ENCODE measurements at regions not wholly inside any gene's neighbourhood (a gene's known extent, or its start where the extent isn't known, plus 50 kb on each side); places are given as distances from the start of the nearest gene placed in this dataset.

DNA sequence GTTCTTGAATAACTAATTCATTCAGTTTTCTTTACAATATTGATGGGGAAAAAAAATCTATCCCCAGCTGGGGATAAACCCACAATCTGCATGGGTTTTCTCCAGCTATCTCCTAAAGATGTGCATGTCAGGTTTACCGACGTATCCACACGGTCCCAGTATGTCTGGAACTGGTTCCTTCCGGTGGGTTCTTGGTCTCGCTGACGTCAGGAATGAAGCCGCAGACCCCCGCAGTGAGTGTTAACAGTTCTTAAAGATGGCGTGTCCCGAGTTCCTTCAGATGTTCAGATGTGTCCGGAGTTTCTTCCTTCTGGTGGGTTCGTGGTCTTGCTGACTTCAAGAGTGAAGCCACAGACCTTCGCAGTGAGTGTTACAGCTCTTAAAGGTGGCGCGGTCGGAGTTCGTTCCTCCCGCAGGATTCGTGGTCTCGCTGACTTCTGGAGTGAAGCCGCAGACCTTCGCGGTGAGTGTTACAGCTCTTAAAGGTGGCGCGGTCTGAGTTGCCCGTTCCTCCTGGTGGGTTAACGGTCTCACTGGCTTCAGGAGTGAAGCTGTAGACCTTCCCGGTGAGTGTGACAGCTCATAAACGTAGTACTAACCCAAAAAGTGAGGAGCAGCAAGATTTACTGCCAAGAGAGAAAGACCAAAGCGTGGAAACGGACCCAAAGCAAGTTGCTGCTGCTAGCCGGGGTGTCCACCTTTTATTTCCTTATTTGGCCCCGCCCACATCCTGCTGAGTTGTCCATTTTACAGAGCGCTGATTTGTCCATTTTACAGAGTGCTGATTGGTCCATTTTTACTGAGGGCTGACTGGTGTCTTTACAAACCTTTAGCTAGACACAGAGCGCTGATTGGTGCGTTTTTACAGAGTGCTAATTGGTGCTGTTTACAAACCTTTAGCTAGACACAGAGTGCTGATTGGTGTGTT is 195.1 kb upstream of the NR2F2 start:
- TF ChIP-seq, protein P1, sequence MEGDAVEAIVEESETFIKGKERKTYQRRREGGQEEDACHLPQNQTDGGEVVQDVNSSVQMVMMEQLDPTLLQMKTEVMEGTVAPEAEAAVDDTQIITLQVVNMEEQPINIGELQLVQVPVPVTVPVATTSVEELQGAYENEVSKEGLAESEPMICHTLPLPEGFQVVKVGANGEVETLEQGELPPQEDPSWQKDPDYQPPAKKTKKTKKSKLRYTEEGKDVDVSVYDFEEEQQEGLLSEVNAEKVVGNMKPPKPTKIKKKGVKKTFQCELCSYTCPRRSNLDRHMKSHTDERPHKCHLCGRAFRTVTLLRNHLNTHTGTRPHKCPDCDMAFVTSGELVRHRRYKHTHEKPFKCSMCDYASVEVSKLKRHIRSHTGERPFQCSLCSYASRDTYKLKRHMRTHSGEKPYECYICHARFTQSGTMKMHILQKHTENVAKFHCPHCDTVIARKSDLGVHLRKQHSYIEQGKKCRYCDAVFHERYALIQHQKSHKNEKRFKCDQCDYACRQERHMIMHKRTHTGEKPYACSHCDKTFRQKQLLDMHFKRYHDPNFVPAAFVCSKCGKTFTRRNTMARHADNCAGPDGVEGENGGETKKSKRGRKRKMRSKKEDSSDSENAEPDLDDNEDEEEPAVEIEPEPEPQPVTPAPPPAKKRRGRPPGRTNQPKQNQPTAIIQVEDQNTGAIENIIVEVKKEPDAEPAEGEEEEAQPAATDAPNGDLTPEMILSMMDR (IDR thresholded peaks at IDR 0.05), result no peak
- TF ChIP-seq POLR2A (IDR thresholded peaks at IDR 0.05), result no peak
- ATAC-seq (no peak), DNase-seq (no peak)
- Histone ChIP-seq H3K4me1 (no peaks in the 10 kb centered on the region), H3K9me3 (no peaks in the 10 kb centered on the region), H3K4me3 (no peak overlapping the region), H3K27ac (no peak overlapping the region), H3K36me3 (replicated peaks in 1 of 2; ENCODE audit: insufficient read depth in 1 of 2, low read depth in 2 of 2) (no peaks in the 10 kb centered on the region), H3K27me3 (no peaks in the 10 kb centered on the region)
- 86 to 93% methylated on average over 32 to 36 of the region's 36 CpGs for WGBS, 2 donors
- intact Hi-C loops (cut with DNase I), result no loop called here

DNA sequence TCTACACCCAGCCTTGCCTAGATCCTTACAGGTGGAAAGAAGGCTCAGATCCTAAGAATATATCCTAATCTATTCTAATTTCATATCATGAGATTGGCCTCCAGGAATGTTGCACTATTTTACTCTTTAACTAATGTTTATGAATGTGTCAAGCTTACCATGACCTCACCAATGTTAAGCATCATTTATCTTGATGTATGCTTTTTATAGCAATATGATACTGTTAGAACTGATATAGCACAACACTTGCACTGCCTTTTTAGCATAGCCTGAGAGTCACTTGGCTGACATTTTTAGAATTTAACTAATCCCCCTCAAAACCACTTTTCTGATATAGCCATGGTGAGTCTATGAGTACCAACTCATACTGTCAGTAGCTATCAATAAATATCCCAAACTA is 191.5 kb upstream of the NR2F2 start:
- Histone ChIP-seq H3K9me3 (no peaks in the 10 kb centered on the region), H3K27me3 (no peaks in the 10 kb centered on the region), H3K27ac (no peak overlapping the region), H3K36me3 (replicated peaks in 1 of 2; ENCODE audit: insufficient read depth in 1 of 2, low read depth in 2 of 2) (no peaks in the 10 kb centered on the region), H3K4me3 (no peak overlapping the region), H3K4me1 (no peaks in the 10 kb centered on the region)
- no peak for TF ChIP-seq POLR2A (IDR thresholded peaks at IDR 0.05)
- TF ChIP-seq, protein P1 (IDR thresholded peaks at IDR 0.05), result no peak
- ATAC-seq (no peak), DNase-seq (no peak)
- intact Hi-C loops (cut with DNase I), result no loop called here

DNA sequence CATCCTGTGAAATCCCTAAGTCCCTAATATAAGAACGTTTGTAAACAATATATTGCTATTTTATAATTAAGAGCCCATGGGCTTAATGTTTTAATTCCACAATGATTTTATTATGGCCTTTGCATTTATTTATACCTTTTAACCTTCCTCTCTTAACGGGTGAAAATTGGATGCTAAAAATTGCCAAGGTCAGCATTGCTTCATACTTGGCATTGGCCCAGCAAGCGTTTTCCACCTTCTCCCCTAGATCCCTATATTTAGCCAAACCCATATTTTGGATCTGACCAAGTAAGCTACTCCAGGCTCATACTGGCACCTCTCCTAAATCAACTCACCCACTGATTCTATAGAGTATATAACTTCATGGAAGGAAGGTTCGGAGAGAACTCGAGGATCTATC is 188.0 kb upstream of the NR2F2 start:
- no peak overlapping the region for H3K4me3 ChIP-seq
- H3K9me3 ChIP-seq, result no peaks in the 10 kb centered on the region
- no peaks in the 10 kb centered on the region for H3K4me1 ChIP-seq
- TF ChIP-seq, protein P1 (IDR thresholded peaks at IDR 0.05), result no peak
- no peak for TF ChIP-seq POLR2A (IDR thresholded peaks at IDR 0.05)
- WGBS, 2 donors, result 46 to 47% methylated on average over 5 of the region's 5 CpGs
- DNase-seq (no peak), ATAC-seq (no peak)
- H3K36me3 ChIP-seq (replicated peaks in 1 of 2; ENCODE audit: insufficient read depth in 1 of 2, low read depth in 2 of 2), result no peaks in the 10 kb centered on the region
- H3K27me3 ChIP-seq, result no peaks in the 10 kb centered on the region
- intact Hi-C loops (cut with DNase I), result no loop called here
- H3K27ac ChIP-seq, result no peak overlapping the region

DNA sequence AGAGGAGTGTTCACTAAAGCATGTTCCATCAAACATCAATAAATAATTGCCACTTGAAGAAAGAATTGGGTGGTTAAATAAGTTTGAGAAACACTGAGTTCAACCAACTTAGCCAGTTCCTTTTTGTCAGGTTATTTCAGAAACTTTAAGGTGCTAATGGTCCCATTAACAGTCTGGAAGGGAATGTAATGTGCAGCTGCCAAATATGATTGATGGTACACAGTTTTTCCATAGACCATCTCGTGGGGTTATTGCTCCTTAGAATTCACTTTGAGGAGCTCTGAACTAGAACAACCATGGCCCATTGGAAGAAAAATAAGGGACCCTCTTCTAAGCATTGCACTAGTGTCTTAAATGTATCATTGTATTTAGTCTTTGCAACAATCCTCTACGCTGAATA is 185.8 kb upstream of the NR2F2 start:
- no peak for ATAC-seq
- Histone ChIP-seq H3K27me3 (no peaks in the 10 kb centered on the region), H3K27ac (no peak overlapping the region), H3K4me3 (no peak overlapping the region), H3K4me1 (no peaks in the 10 kb centered on the region), H3K9me3 (no peaks in the 10 kb centered on the region), H3K36me3 (replicated peaks in 1 of 2; ENCODE audit: insufficient read depth in 1 of 2, low read depth in 2 of 2) (no peaks in the 10 kb centered on the region)
- TF ChIP-seq, protein P1 (IDR thresholded peaks at IDR 0.05), result no peak
- TF ChIP-seq POLR2A (IDR thresholded peaks at IDR 0.05), result no peak
- no peak for DNase-seq
- intact Hi-C loops (cut with DNase I), result no loop called here
- WGBS, 2 donors, result 67 to 82% methylated on average over 2 of the region's 2 CpGs

DNA sequence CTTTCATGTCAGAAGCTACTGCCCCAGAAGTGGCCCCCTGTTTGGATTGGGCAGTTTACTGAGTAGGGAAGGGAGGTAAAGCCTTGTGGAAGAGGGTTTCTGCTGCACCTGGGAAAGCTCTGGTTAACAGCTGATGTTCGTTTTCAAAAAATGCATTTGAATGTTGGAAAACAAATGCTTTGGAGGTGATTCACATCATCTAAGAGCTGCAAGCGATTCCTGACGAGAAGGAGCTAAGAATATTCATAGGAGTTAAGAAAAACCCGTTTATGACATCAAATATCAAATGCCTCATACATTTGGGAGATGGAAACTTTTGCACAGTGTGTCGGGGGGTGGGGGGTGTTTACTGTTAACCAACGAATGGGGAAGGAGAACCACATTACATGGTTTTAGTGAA is 183.8 kb upstream of the NR2F2 start:
- WGBS, 2 donors, result 74 to 78% methylated on average over 6 of the region's 6 CpGs
- H3K9me3 ChIP-seq, result no peaks in the 10 kb centered on the region
- no peak overlapping the region for H3K27ac ChIP-seq
- intact Hi-C loops (cut with DNase I), result no loop called here
- TF ChIP-seq POLR2A (IDR thresholded peaks at IDR 0.05), result no peak
- TF ChIP-seq, protein P1 (IDR thresholded peaks at IDR 0.05), result no peak
- DNase-seq (no peak), ATAC-seq (no peak)
- no peaks in the 10 kb centered on the region for H3K27me3 ChIP-seq
- no peak overlapping the region for H3K4me3 ChIP-seq
- no peaks in the 10 kb centered on the region for H3K4me1 ChIP-seq
- no peaks in the 10 kb centered on the region for H3K36me3 ChIP-seq (replicated peaks in 1 of 2; ENCODE audit: insufficient read depth in 1 of 2, low read depth in 2 of 2)

All from body of pancreas (tissue), 4 donors.